B cell (primary cell): ENCODE measurements at regions not wholly inside any gene's neighbourhood (a gene's known extent, or its start where the extent isn't known, plus 50 kb on each side); places are given as distances from the start of the nearest gene placed in this dataset.
"Not testable (repeated sequence)": the region's sequence is repeated elsewhere in the genome, so short reads cannot be mapped to it uniquely, and the experiment has no call there.

ENCODE experiments used
- ATAC-seq: fragments of 200-7000 bp; cut with Tn5 transposase; one replicate; pipeline ENCODE4 v1.10.0; 2021; ENCODE audit warnings: low read depth, mild to moderate bottlenecking, moderate number of reproducible peaks, moderate library complexity
- CTCF ChIA-PET: fragments of 350-600 bp; sonication (Branson Sonifier 250); formaldehyde crosslinking; loops from one replicate; lab custom pipeline; 2021; ENCODE audit warnings: antibody characterized with exemption, inconsistent platforms; lab: Charles Lee
- POLR2A ChIA-PET: fragments of 350-600 bp; sonication (Branson Sonifier 250); formaldehyde crosslinking; loops from one replicate; lab custom pipeline; 2021; ENCODE audit warnings: antibody characterized with exemption; lab: Charles Lee
- DNase-seq: peaks from one replicate; pipeline ENCODE4 v3.0.0; 2013
- H2AFZ ChIP-seq: 2 replicates; pipeline ENCODE4 v1.6.1; 2012; ENCODE audit warnings: mild to moderate bottlenecking, low read depth, low read length; ENCODE audit not compliant: insufficient read depth, poor library complexity, severe bottlenecking
- H3K27ac ChIP-seq, 2 donors: 1 replicate in 1 of 2; 2 replicates in 1 of 2; pipeline ENCODE4 v1.5.1; 2012 to 2013; ENCODE audit warnings: low read length in 2 of 2, mild to moderate bottlenecking in 2 of 2, moderate library complexity in 1 of 2
- H3K27me3 ChIP-seq, 4 experiments: fragments of 200-600 bp in 1 of 4; sonication (generic) in 1 of 4; replicated peaks in 1 of 4; 1 replicate in 2 of 4; 2 replicates in 2 of 4; pipeline versions ENCODE4 v1.6.1 to v1.7.0; 2013 to 2016; ENCODE audit warnings: low read length in 3 of 4, mild to moderate bottlenecking in 2 of 4, mixed read lengths in 1 of 4, moderate library complexity in 1 of 4; ENCODE audit not compliant: insufficient read depth in 4 of 4, control insufficient read depth in 3 of 4; ENCODE audit errors: control extremely low read depth in 1 of 4
- H3K36me3 ChIP-seq, 2 experiments: replicated peaks in 1 of 2; 1 replicate in 1 of 2; 2 replicates in 1 of 2; pipeline versions ENCODE4 v1.6.1 to v1.7.1; 2013; ENCODE audit warnings: low read length in 1 of 2; ENCODE audit not compliant: insufficient read depth in 2 of 2, control insufficient read depth in 1 of 2; ENCODE audit errors: control extremely low read depth in 1 of 2, extremely low read depth in 1 of 2
- H3K4me1 ChIP-seq, 2 donors: fragments of 200-600 bp in 1 of 2; sonication (generic) in 1 of 2; 1 replicate in 1 of 2; 2 replicates in 1 of 2; pipeline versions ENCODE4 v1.5.1 to v1.6.1; 2013 to 2017; ENCODE audit warnings: low read length in 2 of 2; ENCODE audit not compliant: control insufficient read depth in 2 of 2, insufficient read depth in 2 of 2
- H3K4me2 ChIP-seq: replicated peaks from 2 replicates; pipeline ENCODE3; 2012; ENCODE audit warnings: mild to moderate bottlenecking, low read depth, low read length; ENCODE audit not compliant: poor library complexity, severe bottlenecking
- H3K4me3 ChIP-seq, 5 experiments: fragments of 200-600 bp in 1 of 5; sonication (generic) in 1 of 5; 1 replicate in 3 of 5; 2 replicates in 2 of 5; pipeline versions ENCODE4 v1.5.1 to v1.7.0; 2011 to 2016; ENCODE audit warnings: low read length in 4 of 5, mild to moderate bottlenecking in 4 of 5, low read depth in 2 of 5, control low read depth in 1 of 5, moderate library complexity in 1 of 5; ENCODE audit not compliant: insufficient read depth in 1 of 5; ENCODE audit errors: control extremely low read depth in 1 of 5, extremely low read depth in 1 of 5
- H3K79me2 ChIP-seq: fragments of 200-600 bp; sonication (generic); one replicate; pipeline ENCODE4 v1.6.0; 2016; ENCODE audit warnings: low read length; ENCODE audit not compliant: control insufficient read depth, insufficient read depth
- H3K9ac ChIP-seq: fragments of 200-600 bp; sonication (generic); 2 replicates; pipeline ENCODE4 v1.6.1; 2017; ENCODE audit warnings: mild to moderate bottlenecking, low read length, moderate library complexity
- H3K9me3 ChIP-seq, 3 donors: one replicate each; pipeline versions ENCODE4 v1.6.1 to v1.7.1; 2013; ENCODE audit warnings: low read length in 2 of 3; ENCODE audit not compliant: control insufficient read depth in 2 of 3, insufficient read depth in 1 of 3; ENCODE audit errors: control extremely low read depth in 1 of 3
- H4K20me1 ChIP-seq: 2 replicates; pipeline ENCODE4 v1.6.0; 2012; ENCODE audit warnings: mild to moderate bottlenecking, low read length; ENCODE audit not compliant: insufficient read depth, control insufficient read depth, poor library complexity, severe bottlenecking
- H3K27ac Mint-ChIP-seq: one replicate; pipeline ENCODE4 v1.8.0; 2021; ENCODE audit warnings: mixed read lengths
- H3K27me3 Mint-ChIP-seq: one replicate; pipeline ENCODE4 v1.8.0; 2021; ENCODE audit warnings: mixed read lengths
- H3K4me1 Mint-ChIP-seq: one replicate; pipeline ENCODE4 v1.8.0; 2021; ENCODE audit warnings: mixed read lengths
- H3K4me3 Mint-ChIP-seq: one replicate; pipeline ENCODE4 v1.8.0; 2021; ENCODE audit warnings: mixed read lengths
- H3K9me3 Mint-ChIP-seq: one replicate; pipeline ENCODE4 v1.8.0; 2022; ENCODE audit warnings: mixed read lengths; ENCODE audit not compliant: insufficient read depth
- EZH2 ChIP-seq: IDR thresholded peaks from 2 replicates; pipeline ENCODE4 v1.6.1; 2012; ENCODE audit warnings: borderline replicate concordance, low read depth, mild to moderate bottlenecking, moderate library complexity, low read length; ENCODE audit not compliant: insufficient read depth, poor library complexity, severe bottlenecking
- whole genome bisulfite sequencing: methylation state at CpG from one replicate; pipeline ENCODE4 v1.1.5; 2013; ENCODE audit warnings: missing lambda C conversion rate; ENCODE audit not compliant: insufficient coverage; 5-methylcytosine and 5-hydroxymethylcytosine counted together
- intact Hi-C: fragments of 100-400 bp; cut with micrococcal nuclease; formaldehyde crosslinking; loops from one replicate; pipeline ENCODE4 v1.10.0; 2022
- TF ChIP-seq, protein P1 (sequence below): fragments of 200-600 bp; IDR thresholded peaks from one replicate; pipeline ENCODE4 v1.8.0; 2022; ENCODE audit warnings: antibody characterized with exemption, mild to moderate bottlenecking

- Histone ChIP-seq H3K9ac (no peak overlapping the region), H3K27me3 (no peaks in the 10 kb centered on the region), H3K4me3 (no peak overlapping the region), H3K9me3 (peaks cover 0 to 12% (median 12%) of the 10 kb centered on the region in 3 donors), H4K20me1 (no peaks in the 10 kb centered on the region), H3K4me2 (no peak overlapping the region), H2AFZ (no peak overlapping the region), H3K27ac (no peak overlapping the region), H3K4me1 (no peaks in the 10 kb centered on the region), H3K79me2 (no peaks in the 10 kb centered on the region), H3K36me3 (no peaks in the 10 kb centered on the region)
- Mint-ChIP-seq H3K4me3 (no peak overlapping the region), H3K9me3 (peaks cover 6% of the 10 kb centered on the region), H3K4me1 (no peaks in the 10 kb centered on the region), H3K27me3 (peaks cover 6% of the 10 kb centered on the region), H3K27ac (no peak overlapping the region)
- TF ChIP-seq EZH2 = no peak
- TF ChIP-seq, protein P1, sequence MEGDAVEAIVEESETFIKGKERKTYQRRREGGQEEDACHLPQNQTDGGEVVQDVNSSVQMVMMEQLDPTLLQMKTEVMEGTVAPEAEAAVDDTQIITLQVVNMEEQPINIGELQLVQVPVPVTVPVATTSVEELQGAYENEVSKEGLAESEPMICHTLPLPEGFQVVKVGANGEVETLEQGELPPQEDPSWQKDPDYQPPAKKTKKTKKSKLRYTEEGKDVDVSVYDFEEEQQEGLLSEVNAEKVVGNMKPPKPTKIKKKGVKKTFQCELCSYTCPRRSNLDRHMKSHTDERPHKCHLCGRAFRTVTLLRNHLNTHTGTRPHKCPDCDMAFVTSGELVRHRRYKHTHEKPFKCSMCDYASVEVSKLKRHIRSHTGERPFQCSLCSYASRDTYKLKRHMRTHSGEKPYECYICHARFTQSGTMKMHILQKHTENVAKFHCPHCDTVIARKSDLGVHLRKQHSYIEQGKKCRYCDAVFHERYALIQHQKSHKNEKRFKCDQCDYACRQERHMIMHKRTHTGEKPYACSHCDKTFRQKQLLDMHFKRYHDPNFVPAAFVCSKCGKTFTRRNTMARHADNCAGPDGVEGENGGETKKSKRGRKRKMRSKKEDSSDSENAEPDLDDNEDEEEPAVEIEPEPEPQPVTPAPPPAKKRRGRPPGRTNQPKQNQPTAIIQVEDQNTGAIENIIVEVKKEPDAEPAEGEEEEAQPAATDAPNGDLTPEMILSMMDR = no peak
- 96% methylated on average over 5 of the region's 6 CpGs for WGBS
- ChIA-PET CTCF (no interaction called here), POLR2A (no interaction called here)
- intact Hi-C loops = no loop called here
- ATAC-seq (no peak), DNase-seq (no peak)
Observed at GRCh38 chr6:154624038-154624599, 109.1 kb upstream of the SCAF8 start.

GRCh38 chr6:154624727-154625126, 108.5 kb upstream of the SCAF8 start:
- peaks cover 0 to 12% (median 12%) of the 10 kb centered on the region in 3 donors for H3K9me3 ChIP-seq
- H3K4me1 Mint-ChIP-seq, H2AFZ ChIP-seq, intact Hi-C loops, H3K27ac Mint-ChIP-seq, H4K20me1 ChIP-seq, H3K4me2 ChIP-seq, H3K27me3 ChIP-seq, H3K27me3 Mint-ChIP-seq, POLR2A ChIA-PET, H3K4me3 ChIP-seq, H3K36me3 ChIP-seq, H3K4me1 ChIP-seq, H3K9ac ChIP-seq, H3K79me2 ChIP-seq, ATAC-seq, H3K9me3 Mint-ChIP-seq, H3K4me3 Mint-ChIP-seq, H3K27ac ChIP-seq, DNase-seq, CTCF ChIA-PET: not testable (repeated sequence)
- WGBS = no CpG with 5 or more reads among the region's 2 CpGs
